Sigmoid colon (tissue), 4 donors: ENCODE measurements at regions not wholly inside any gene's neighbourhood (a gene's known extent, or its start where the extent isn't known, plus 50 kb on each side); places are given as distances from the start of the nearest gene placed in this dataset.

ENCODE experiments used
- EP300 ChIP-seq, 4 donors: sonication (generic); formaldehyde crosslinking; IDR thresholded peaks; one replicate each; pipeline ENCODE4 v1.6.1; 2017; ENCODE audit warnings: antibody characterized with exemption in 4 of 4
- POLR2AphosphoS5 ChIP-seq, 4 donors: sonication (generic); formaldehyde crosslinking; IDR thresholded peaks; one replicate each; pipeline ENCODE4 v1.6.1; 2017; ENCODE audit warnings: antibody characterized with exemption in 4 of 4
- TF ChIP-seq, protein P1 (sequence below), 4 experiments: fragments of 450-650 bp in 3 of 4; fragments of 200-600 bp in 1 of 4; IDR thresholded peaks; one replicate each; pipeline ENCODE4 v1.5.1; 2016 to 2019; ENCODE audit warnings: antibody characterized with exemption in 4 of 4, mild to moderate bottlenecking in 3 of 4, moderate library complexity in 2 of 4

DNA sequence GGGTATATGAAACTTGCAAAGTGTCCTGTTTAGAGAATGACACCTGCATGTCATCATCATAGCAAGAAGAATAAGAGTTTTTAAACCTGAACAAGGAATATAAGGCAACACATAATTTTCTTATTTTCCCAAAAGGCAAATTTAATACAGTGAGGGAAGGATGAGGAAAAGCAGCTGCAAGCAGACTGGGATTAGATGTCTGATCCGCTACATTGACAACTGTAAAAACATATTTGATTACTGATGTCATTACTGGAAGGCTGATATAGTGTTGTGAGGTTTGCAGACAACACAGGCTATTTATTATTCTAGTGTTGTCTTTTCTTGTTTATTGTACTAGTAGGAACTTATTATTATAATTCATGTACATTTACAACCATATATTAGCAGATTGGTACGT lies 528.7 kb downstream of the ZIC1 start:
- TF ChIP-seq, protein P1, sequence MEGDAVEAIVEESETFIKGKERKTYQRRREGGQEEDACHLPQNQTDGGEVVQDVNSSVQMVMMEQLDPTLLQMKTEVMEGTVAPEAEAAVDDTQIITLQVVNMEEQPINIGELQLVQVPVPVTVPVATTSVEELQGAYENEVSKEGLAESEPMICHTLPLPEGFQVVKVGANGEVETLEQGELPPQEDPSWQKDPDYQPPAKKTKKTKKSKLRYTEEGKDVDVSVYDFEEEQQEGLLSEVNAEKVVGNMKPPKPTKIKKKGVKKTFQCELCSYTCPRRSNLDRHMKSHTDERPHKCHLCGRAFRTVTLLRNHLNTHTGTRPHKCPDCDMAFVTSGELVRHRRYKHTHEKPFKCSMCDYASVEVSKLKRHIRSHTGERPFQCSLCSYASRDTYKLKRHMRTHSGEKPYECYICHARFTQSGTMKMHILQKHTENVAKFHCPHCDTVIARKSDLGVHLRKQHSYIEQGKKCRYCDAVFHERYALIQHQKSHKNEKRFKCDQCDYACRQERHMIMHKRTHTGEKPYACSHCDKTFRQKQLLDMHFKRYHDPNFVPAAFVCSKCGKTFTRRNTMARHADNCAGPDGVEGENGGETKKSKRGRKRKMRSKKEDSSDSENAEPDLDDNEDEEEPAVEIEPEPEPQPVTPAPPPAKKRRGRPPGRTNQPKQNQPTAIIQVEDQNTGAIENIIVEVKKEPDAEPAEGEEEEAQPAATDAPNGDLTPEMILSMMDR (IDR thresholded peaks at IDR 0.05): no peak
- TF ChIP-seq EP300 (IDR thresholded peaks at IDR 0.05): no peak
- no peak for TF ChIP-seq POLR2AphosphoS5 (IDR thresholded peaks at IDR 0.05)
